Subcutaneous abdominal adipose tissue (tissue), 5 donors: ENCODE measurements at regions not wholly inside any gene's neighbourhood (a gene's known extent, or its start where the extent isn't known, plus 50 kb on each side); places are given as distances from the start of the nearest gene placed in this dataset.

ENCODE experiments used
- H3K27ac ChIP-seq: one replicate; pipeline ENCODE4 v1.7.0; 2013; ENCODE audit warnings: low read depth, mild to moderate bottlenecking, inconsistent platforms, low read length, moderate library complexity
- H3K27me3 ChIP-seq, 5 donors: one replicate each; pipeline ENCODE4 v1.7.0; 2013; ENCODE audit warnings: low read length in 5 of 5, inconsistent platforms in 1 of 5; ENCODE audit not compliant: control insufficient read depth in 5 of 5, insufficient read depth in 4 of 5
- H3K36me3 ChIP-seq, 5 donors: one replicate each; pipeline ENCODE4 v1.7.0; 2013; ENCODE audit warnings: low read length in 5 of 5; ENCODE audit not compliant: control insufficient read depth in 5 of 5, insufficient read depth in 5 of 5
- H3K4me1 ChIP-seq, 5 donors: one replicate each; pipeline ENCODE4 v1.7.0; 2013; ENCODE audit warnings: low read length in 5 of 5, mild to moderate bottlenecking in 3 of 5, moderate library complexity in 1 of 5; ENCODE audit not compliant: control insufficient read depth in 5 of 5, insufficient read depth in 5 of 5
- H3K4me3 ChIP-seq, 5 donors: one replicate each; pipeline ENCODE4 v1.7.0; 2013; ENCODE audit warnings: low read length in 5 of 5, low read depth in 1 of 5
- H3K9ac ChIP-seq, 5 donors: one replicate each; pipeline ENCODE4 v1.7.0; 2013; ENCODE audit warnings: low read length in 5 of 5, mild to moderate bottlenecking in 4 of 5, moderate library complexity in 3 of 5
- H3K9me3 ChIP-seq, 5 donors: one replicate each; pipeline ENCODE4 v1.7.0; 2013; ENCODE audit warnings: low read length in 5 of 5; ENCODE audit not compliant: control insufficient read depth in 5 of 5
- donor health status: healthy.
- donor health status: healthy.
- donor health status: healthy.
- donor health status: healthy.
- donor health status: healthy.

DNA sequence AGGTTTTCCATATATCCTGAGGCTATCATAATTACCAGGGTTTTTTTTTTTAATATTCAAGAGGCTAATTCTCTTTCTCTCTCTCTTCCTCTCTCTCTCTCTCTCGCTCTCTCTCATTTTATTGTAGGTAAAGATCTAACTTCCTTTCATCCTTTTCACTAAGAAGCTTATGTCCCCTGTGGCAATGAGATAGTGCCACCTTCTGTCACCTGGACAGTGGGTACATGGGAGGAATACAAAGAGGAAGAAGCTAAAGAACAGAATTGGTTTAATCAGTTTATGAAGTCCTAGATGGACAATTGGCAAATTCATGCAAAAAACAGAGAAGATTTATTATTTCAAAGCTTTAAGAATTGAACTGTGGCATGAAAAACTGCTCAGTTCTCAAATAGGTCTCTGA, 1582.3 kb upstream of the TMEFF2 start:
- Histone ChIP-seq H3K36me3 (no peaks in the 10 kb centered on the region), H3K27me3 (no peaks in the 10 kb centered on the region), H3K9me3 (no peaks in the 10 kb centered on the region), H3K27ac (no peak overlapping the region), H3K9ac (no peak overlapping the region), H3K4me1 (no peaks in the 10 kb centered on the region), H3K4me3 (no peak overlapping the region)

- Histone ChIP-seq H3K4me3 (no peak overlapping the region), H3K36me3 (no peaks in the 10 kb centered on the region), H3K27me3 (no peaks in the 10 kb centered on the region), H3K9ac (no peak overlapping the region), H3K27ac (no peak overlapping the region), H3K9me3 (no peaks in the 10 kb centered on the region), H3K4me1 (no peaks in the 10 kb centered on the region)
Observed at GRCh38 chr2:193774166-193774565, 1579.4 kb upstream of the TMEFF2 start.

DNA sequence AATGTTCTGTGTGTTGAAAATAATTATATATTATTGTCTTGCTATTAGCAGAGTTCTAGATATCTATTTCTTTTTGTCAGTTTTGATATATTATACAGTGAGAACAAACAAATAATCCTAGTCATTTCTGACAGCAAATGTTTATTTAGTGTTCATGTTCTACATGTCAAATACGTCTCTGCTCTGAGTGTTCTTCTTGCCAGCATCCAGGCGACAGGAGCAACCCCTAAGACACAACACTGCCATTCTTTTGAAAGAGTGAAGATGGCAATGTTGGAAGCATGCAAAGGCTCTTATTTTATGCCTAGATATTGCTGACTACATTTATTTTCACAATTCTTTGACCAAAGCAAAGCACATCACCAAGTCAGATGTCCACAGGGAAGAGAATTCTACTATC, 1556.6 kb upstream of the TMEFF2 start:
- Histone ChIP-seq H3K9me3 (no peaks in the 10 kb centered on the region), H3K27ac (no peak overlapping the region), H3K4me1 (no peaks in the 10 kb centered on the region), H3K27me3 (no peaks in the 10 kb centered on the region), H3K9ac (no peak overlapping the region), H3K4me3 (no peak overlapping the region), H3K36me3 (no peaks in the 10 kb centered on the region)

- no peak overlapping the region for H3K9ac ChIP-seq
- H3K9me3 ChIP-seq, result no peaks in the 10 kb centered on the region
- no peak overlapping the region for H3K27ac ChIP-seq
- H3K4me1 ChIP-seq, result no peaks in the 10 kb centered on the region
- no peaks in the 10 kb centered on the region for H3K36me3 ChIP-seq
- H3K4me3 ChIP-seq, result no peak overlapping the region
- no peaks in the 10 kb centered on the region for H3K27me3 ChIP-seq
Observed at GRCh38 chr2:193749485-193749884, 1554.8 kb upstream of the TMEFF2 start.

GRCh38 chr2:193743089-193743488, 1548.4 kb upstream of the TMEFF2 start:
- H3K27me3 ChIP-seq, result no peaks in the 10 kb centered on the region
- no peaks in the 10 kb centered on the region for H3K4me1 ChIP-seq
- no peak overlapping the region for H3K9ac ChIP-seq
- H3K4me3 ChIP-seq, result no peak overlapping the region
- no peak overlapping the region for H3K27ac ChIP-seq
- peaks cover 0 to 5% (median 0%) of the 10 kb centered on the region in 5 donors for H3K9me3 ChIP-seq
- no peaks in the 10 kb centered on the region for H3K36me3 ChIP-seq

GRCh38 chr2:193738892-193739291, 1544.2 kb upstream of the TMEFF2 start:
- Histone ChIP-seq H3K9me3 (peaks cover 0 to 5% (median 0%) of the 10 kb centered on the region in 5 donors), H3K27ac (no peak overlapping the region), H3K4me3 (no peak overlapping the region), H3K9ac (no peak overlapping the region), H3K4me1 (no peaks in the 10 kb centered on the region), H3K36me3 (no peaks in the 10 kb centered on the region), H3K27me3 (no peaks in the 10 kb centered on the region)

DNA sequence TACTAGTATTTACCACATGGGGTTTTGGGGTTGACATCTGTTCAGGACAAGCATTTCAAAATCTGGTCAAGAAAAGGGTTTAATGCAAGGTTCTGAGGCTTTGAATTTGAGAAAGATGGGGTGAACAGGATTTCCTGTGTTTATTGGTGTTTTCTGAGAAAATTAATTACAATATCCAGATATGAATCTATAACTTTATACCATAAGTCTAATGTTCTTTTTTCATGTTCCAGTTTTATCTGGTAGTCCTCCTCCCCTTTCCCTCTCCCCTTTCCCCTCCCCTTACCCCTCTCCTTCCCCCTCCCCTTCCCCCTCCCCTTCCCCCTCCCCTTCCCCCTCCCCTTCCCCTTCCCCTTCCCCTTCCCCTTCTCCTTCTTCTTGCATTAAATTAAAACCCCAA, 1518.2 kb upstream of the TMEFF2 start:
- Histone ChIP-seq H3K27ac (no peak overlapping the region), H3K4me1 (no peaks in the 10 kb centered on the region), H3K9ac (no peak overlapping the region), H3K9me3 (no peaks in the 10 kb centered on the region), H3K27me3 (no peaks in the 10 kb centered on the region), H3K36me3 (no peaks in the 10 kb centered on the region), H3K4me3 (no peak overlapping the region)

DNA sequence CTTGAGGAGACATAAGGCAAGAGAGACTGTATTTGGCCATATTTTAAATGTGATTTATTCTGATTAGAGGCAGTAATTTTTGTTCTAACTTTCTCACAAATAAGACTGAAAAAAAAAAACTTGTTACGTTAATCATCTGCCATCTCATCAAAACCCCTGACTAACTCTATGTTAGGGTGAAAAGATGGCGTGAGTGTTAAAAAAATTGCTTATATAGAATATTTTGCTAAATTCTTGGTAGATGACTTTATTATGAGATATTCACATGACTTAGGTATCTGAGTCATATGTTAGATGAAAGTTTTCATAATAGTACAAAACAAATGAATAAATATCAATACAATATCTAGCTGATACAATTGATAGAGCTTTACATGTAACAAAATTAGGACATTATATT, 1508.7 kb upstream of the TMEFF2 start:
- no peaks in the 10 kb centered on the region for H3K27me3 ChIP-seq
- H3K4me1 ChIP-seq, result no peaks in the 10 kb centered on the region
- no peak overlapping the region for H3K9ac ChIP-seq
- H3K36me3 ChIP-seq, result no peaks in the 10 kb centered on the region
- no peaks in the 10 kb centered on the region for H3K9me3 ChIP-seq
- H3K27ac ChIP-seq, result no peak overlapping the region
- no peak overlapping the region for H3K4me3 ChIP-seq

GRCh38 chr2:193701484-193701883, 1506.8 kb upstream of the TMEFF2 start:
- H3K9ac ChIP-seq, result no peak overlapping the region

GRCh38 chr2:193695367-193695766, 1500.6 kb upstream of the TMEFF2 start:
- Histone ChIP-seq H3K9ac (no peak overlapping the region), H3K36me3 (no peaks in the 10 kb centered on the region), H3K27ac (no peak overlapping the region), H3K4me1 (no peaks in the 10 kb centered on the region), H3K27me3 (no peaks in the 10 kb centered on the region), H3K9me3 (no peaks in the 10 kb centered on the region), H3K4me3 (no peak overlapping the region)

More at GRCh38 chr2:193701484-193701883, 1506.8 kb upstream of the TMEFF2 start:
- H3K4me1 ChIP-seq, result no peaks in the 10 kb centered on the region
- H3K4me3 ChIP-seq, result no peak overlapping the region
- H3K27ac ChIP-seq, result no peak overlapping the region
- no peaks in the 10 kb centered on the region for H3K9me3 ChIP-seq
- H3K36me3 ChIP-seq, result no peaks in the 10 kb centered on the region
- no peaks in the 10 kb centered on the region for H3K27me3 ChIP-seq

DNA sequence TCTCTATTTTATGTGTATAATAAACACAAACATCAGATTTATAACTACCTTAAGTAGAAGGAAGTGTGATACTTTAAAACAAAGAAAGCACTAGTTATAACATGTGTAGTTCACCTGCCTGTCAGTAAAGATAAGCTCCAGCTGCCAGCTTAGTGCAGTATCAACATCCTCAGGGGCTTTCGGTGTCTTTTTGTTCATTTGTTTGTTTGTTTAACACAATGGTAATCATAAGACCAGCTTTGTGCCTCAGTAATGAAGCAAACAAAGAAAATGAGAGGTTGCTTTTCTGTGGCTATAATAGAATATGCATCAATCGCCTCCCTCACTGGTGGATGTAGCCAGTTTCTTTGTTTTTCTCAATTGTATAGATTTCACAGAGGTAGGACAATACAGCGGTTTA, 1499.0 kb upstream of the TMEFF2 start:
- no peaks in the 10 kb centered on the region for H3K9me3 ChIP-seq
- no peak overlapping the region for H3K9ac ChIP-seq
- H3K36me3 ChIP-seq, result no peaks in the 10 kb centered on the region
- no peak overlapping the region for H3K27ac ChIP-seq
- no peaks in the 10 kb centered on the region for H3K27me3 ChIP-seq
- no peaks in the 10 kb centered on the region for H3K4me1 ChIP-seq
- H3K4me3 ChIP-seq, result no peak overlapping the region
